GM12891 (cell line): ENCODE measurements at regions not wholly inside any gene's neighbourhood (a gene's known extent, or its start where the extent isn't known, plus 50 kb on each side); places are given as distances from the start of the nearest gene placed in this dataset.

Experiments used
- DNase-seq: peaks from one replicate; pipeline ENCODE4 v3.0.0; 2011; ENCODE audit warnings: low spot score; ENCODE audit not compliant: insufficient read length
- FAIRE-seq: peaks from 2 replicates; lab custom pipeline; 2011; peaks lifted over from hg19 to GRCh38; lab: Jason Lieb, UNC
- PAX5 ChIP-seq: IDR thresholded peaks from 2 replicates; pipeline ENCODE4 v1.6.1; 2011; ENCODE audit warnings: low read length, moderate library complexity, mild to moderate bottlenecking; ENCODE audit not compliant: insufficient read depth, severe bottlenecking
- POLR2A ChIP-seq: IDR thresholded peaks from 2 replicates; pipeline ENCODE4 v1.6.1; 2011; ENCODE audit warnings: low read depth, low read length, control low read depth
- POLR2AphosphoS5 ChIP-seq: IDR thresholded peaks from 2 replicates; pipeline ENCODE4 v1.6.1; 2011; ENCODE audit warnings: low read depth, low read length, control low read depth
- POU2F2 ChIP-seq: IDR thresholded peaks from 2 replicates; pipeline ENCODE4 v1.6.1; 2011; ENCODE audit warnings: low read depth, mild to moderate bottlenecking, control low read depth, low read length, moderate library complexity
- SPI1 ChIP-seq: IDR thresholded peaks from 2 replicates; pipeline ENCODE4 v1.6.1; 2011; ENCODE audit warnings: low read depth, low read length, control low read depth
- TAF1 ChIP-seq: IDR thresholded peaks from 2 replicates; pipeline ENCODE4 v1.6.1; 2011; ENCODE audit warnings: low read depth, low read length, control low read depth

GRCh38 chr2:167388901-167389300 is 500.6 kb downstream of the XIRP2 start:
- DNase-seq (no peak), FAIRE-seq (no peak)
- TF ChIP-seq SPI1, result no peak
- no peak for TF ChIP-seq TAF1
- no peak for TF ChIP-seq POU2F2
- no peak for TF ChIP-seq POLR2AphosphoS5
- TF ChIP-seq PAX5, result no peak
- no peak for TF ChIP-seq POLR2A

GRCh38 chr2:167388497-167388896 is 500.2 kb downstream of the XIRP2 start:
- FAIRE-seq (no peak), DNase-seq (no peak)
- TF ChIP-seq POLR2AphosphoS5 (no peak), PAX5 (no peak), POLR2A (no peak), SPI1 (no peak), POU2F2 (no peak), TAF1 (no peak)

DNA sequence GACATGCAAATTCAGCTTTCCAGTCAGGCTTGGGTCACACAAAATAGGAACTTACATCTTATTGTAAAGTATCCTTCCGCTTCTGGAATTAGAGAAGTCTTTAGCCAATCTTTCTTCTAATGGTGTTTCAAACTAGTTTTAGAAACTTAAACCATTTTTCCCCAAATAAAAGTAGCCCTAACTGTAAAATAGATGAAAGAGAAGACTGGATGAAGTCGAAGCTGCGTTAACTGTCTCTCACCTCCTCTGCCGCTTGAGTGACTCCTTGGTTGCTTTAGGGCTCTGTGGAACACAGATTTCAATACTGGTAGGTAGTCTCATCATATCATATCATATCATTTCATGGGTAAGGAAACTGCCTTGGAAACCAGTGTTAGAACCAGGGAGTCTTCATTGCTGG is 498.4 kb downstream of the XIRP2 start:
- TF ChIP-seq POU2F2 (no peak), TAF1 (no peak), SPI1 (no peak), PAX5 (no peak)
- no peak for DNase-seq
- FAIRE-seq, result no peak

- TF ChIP-seq PAX5 (no peak), POLR2AphosphoS5 (no peak), POU2F2 (no peak), TAF1 (no peak), SPI1 (no peak), POLR2A (no peak)
- DNase-seq (no peak), FAIRE-seq (no peak)
These were observed 495.4 kb downstream of the XIRP2 start for GRCh38 chr2:167383610-167384194.

DNA sequence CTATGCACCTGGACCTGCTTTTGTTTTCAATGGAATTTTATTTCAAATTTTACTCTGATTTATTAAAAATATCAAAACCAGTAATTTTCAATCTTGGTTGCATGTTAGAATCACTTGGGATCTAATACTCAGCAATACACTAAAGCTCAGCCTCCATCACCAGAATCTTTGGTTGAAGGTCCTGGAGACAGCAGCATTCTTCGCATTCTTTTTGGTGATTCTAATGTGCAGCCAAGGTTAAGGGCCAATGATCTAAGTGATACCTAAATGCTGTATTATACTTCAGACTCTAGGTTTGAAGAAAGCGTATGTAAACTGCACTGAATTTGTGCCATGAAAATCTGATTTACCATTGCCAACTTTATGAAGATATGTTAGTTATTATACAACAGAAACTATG is 493.1 kb downstream of the XIRP2 start:
- FAIRE-seq, result no peak
- no peak for DNase-seq
- no peak for TF ChIP-seq POLR2AphosphoS5
- TF ChIP-seq SPI1, result no peak
- no peak for TF ChIP-seq TAF1
- no peak for TF ChIP-seq PAX5
- TF ChIP-seq POU2F2, result no peak
- no peak for TF ChIP-seq POLR2A

GRCh38 chr2:167380555-167380954 is 492.3 kb downstream of the XIRP2 start:
- DNase-seq (no peak), FAIRE-seq (no peak)
- TF ChIP-seq PAX5 (no peak), POU2F2 (no peak), SPI1 (no peak), TAF1 (no peak), POLR2A (no peak), POLR2AphosphoS5 (no peak)

DNA sequence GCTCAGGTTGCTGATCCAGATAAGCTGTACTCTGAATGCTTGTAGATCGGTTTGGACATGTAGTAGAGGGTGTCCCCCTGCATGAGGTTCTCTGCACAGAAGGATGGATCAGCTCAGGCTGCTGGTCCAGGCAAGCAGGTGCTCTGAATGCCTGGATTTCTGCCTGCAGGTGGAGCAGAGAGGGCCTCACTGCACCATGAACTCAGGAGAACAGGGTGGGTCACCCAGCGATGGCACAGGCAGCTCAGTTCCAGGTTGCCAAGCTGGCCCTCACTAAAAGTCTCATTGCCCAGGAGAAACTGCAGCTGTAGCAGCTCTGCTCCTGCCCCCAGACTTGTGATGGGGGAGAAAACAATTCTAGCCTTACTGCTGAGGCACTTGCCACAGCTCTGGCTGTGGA is 491.8 kb downstream of the XIRP2 start:
- FAIRE-seq, result no peak
- TF ChIP-seq TAF1, result no peak
- no peak for TF ChIP-seq SPI1
- no peak for TF ChIP-seq PAX5
- TF ChIP-seq POLR2A, result no peak
- TF ChIP-seq POU2F2, result no peak
- TF ChIP-seq POLR2AphosphoS5, result no peak
- DNase-seq, result no peak

DNA sequence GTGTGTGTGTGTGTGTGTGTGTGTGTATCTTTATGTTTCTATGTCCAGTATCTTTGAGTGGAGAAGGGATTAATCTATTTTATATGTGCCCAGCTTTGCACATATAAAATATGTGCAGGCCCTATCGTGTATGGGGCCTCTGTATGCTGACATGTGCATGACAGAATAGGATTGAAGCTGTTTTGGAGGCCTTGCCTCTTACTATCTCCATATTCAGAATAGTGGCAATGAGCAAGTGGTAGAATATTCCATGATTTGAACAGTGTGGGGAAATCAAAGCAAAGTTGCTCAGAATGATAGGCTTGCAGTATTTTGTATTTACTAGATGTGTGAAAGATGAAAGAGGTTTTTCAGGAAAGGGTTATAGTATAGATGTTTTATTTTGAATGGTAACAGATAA is 480.8 kb downstream of the XIRP2 start:
- FAIRE-seq (no peak), DNase-seq (no peak)
- TF ChIP-seq SPI1 (no peak), TAF1 (no peak), POU2F2 (no peak), PAX5 (no peak), POLR2A (no peak)

GRCh38 chr2:167368371-167368770 is 480.1 kb downstream of the XIRP2 start:
- no peak for FAIRE-seq
- no peak for TF ChIP-seq POLR2AphosphoS5
- TF ChIP-seq TAF1, result no peak
- TF ChIP-seq SPI1, result no peak
- TF ChIP-seq POLR2A, result no peak
- TF ChIP-seq POU2F2, result no peak
- TF ChIP-seq PAX5, result no peak
- DNase-seq, result no peak

DNA sequence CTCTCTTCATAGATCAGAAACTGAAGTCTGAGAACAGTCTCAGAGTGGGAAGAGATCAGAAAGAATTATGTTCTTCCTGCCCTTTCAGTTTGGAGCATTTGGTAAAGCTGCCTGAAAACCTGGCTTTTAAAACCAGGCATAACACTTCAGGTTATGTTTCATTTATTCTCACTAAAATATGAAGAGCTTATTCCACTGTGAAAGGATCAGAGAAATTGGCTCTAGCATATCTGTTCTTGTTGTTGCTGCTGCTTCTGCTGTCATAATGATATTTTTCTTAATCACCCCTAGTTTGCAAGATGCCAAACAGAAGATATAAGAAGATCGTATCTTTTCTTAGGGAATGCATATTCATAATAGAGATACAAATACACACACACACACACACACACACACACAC is 476.9 kb downstream of the XIRP2 start:
- TF ChIP-seq POU2F2 (no peak), PAX5 (no peak), TAF1 (no peak), SPI1 (no peak), POLR2A (no peak), POLR2AphosphoS5 (no peak)
- DNase-seq (no peak), FAIRE-seq (no peak)
